ENCODE measurements at regions not wholly inside any gene's neighbourhood (a gene's known extent, or its start where the extent isn't known, plus 50 kb on each side); places are given as distances from the start of the nearest gene placed in this dataset.
"Not testable (repeated sequence)": the region's sequence is repeated elsewhere in the genome, so short reads cannot be mapped to it uniquely, and the experiment has no call there.

- no peak overlapping the region for H3K27ac ChIP-seq
- TF ChIP-seq CTCF (conservative IDR thresholded peaks at IDR 0.05; ENCODE audit: low read depth) = no peak
- POLR2A ChIA-PET (ENCODE audit: low non-redundant PET) = no interaction called here
- no peak for DNase-seq (ENCODE audit: low spot score)
- CTCF ChIA-PET = no interaction called here
These were observed 427.8 kb downstream of the ARL4A start for GRCh38 chr7:13115157-13115772.

- ChIA-PET CTCF (no interaction called here), POLR2A (ENCODE audit: low non-redundant PET) (no interaction called here)
- no peak overlapping the region for H3K27ac ChIP-seq
- no peak for TF ChIP-seq CTCF (conservative IDR thresholded peaks at IDR 0.05; ENCODE audit: low read depth)
- no peak for DNase-seq (ENCODE audit: low spot score)
These were observed 428.4 kb downstream of the ARL4A start for GRCh38 chr7:13115855-13116254.

GRCh38 chr7:13117103-13117502 lies 429.7 kb downstream of the ARL4A start:
- H3K27ac ChIP-seq = no peak overlapping the region
- ChIA-PET POLR2A (ENCODE audit: low non-redundant PET) (no interaction called here), CTCF (interaction anchor here (0.7 to 2.2 kb wide), 5 partner anchors 8 to 478 kb away, joined by 3 to 13 read pairs (median 3); partner anchors contain the start of gene ARL4A)
- peak; percentile 68 for TF ChIP-seq CTCF (conservative IDR thresholded peaks at IDR 0.05; ENCODE audit: low read depth)
- peak; percentile 35 for DNase-seq (ENCODE audit: low spot score)

- no peak overlapping the region for H3K27ac ChIP-seq
- DNase-seq (ENCODE audit: low spot score) = no peak
- CTCF ChIA-PET = interaction anchor here (0.8 to 2.2 kb wide), 4 partner anchors 8 to 479 kb away, joined by 3 to 13 read pairs (median 6); partner anchors contain the start of gene ARL4A
- no peak for TF ChIP-seq CTCF (conservative IDR thresholded peaks at IDR 0.05; ENCODE audit: low read depth)
- POLR2A ChIA-PET (ENCODE audit: low non-redundant PET) = no interaction called here
These were observed 430.2 kb downstream of the ARL4A start for GRCh38 chr7:13117592-13117991.

GRCh38 chr7:13124629-13125028 lies 437.2 kb downstream of the ARL4A start:
- CTCF ChIA-PET; H3K27ac ChIP-seq; POLR2A ChIA-PET (ENCODE audit: low non-redundant PET); DNase-seq (ENCODE audit: low spot score): not testable (repeated sequence)

- DNase-seq (ENCODE audit: low spot score) = no peak
- ChIA-PET POLR2A (ENCODE audit: low non-redundant PET) (no interaction called here), CTCF (interaction anchor here (0.7 to 1.2 kb wide), 2 partner anchors 9 to 33 kb away, joined by 3 to 9 read pairs; no protein-coding TSS in a partner anchor)
- H3K27ac ChIP-seq = no peak overlapping the region
- no peak for TF ChIP-seq CTCF (conservative IDR thresholded peaks at IDR 0.05; ENCODE audit: low read depth)
These were observed 438.9 kb downstream of the ARL4A start for GRCh38 chr7:13126347-13126746.

GRCh38 chr7:13130321-13130720 lies 442.9 kb downstream of the ARL4A start:
- POLR2A ChIA-PET (ENCODE audit: low non-redundant PET) = no interaction called here
- CTCF ChIA-PET = interaction anchor here (0.7 kb wide), 1 partner anchor 440 kb away, joined by 3 read pairs; no protein-coding TSS in a partner anchor
- DNase-seq (ENCODE audit: low spot score) = no peak
- TF ChIP-seq CTCF (conservative IDR thresholded peaks at IDR 0.05; ENCODE audit: low read depth) = no peak
- no peak overlapping the region for H3K27ac ChIP-seq

- POLR2A ChIA-PET (ENCODE audit: low non-redundant PET); DNase-seq (ENCODE audit: low spot score); H3K27ac ChIP-seq: not testable (repeated sequence)
- CTCF ChIA-PET = interaction anchor here (0.7 kb wide), 1 partner anchor 441 kb away, joined by 3 read pairs; no protein-coding TSS in a partner anchor
These were observed 443.5 kb downstream of the ARL4A start for GRCh38 chr7:13130906-13131305.

All from RWPE1 (cell line).